ENCODE measurements at regions not wholly inside any gene's neighbourhood (a gene's known extent, or its start where the extent isn't known, plus 50 kb on each side); places are given as distances from the start of the nearest gene placed in this dataset.

DNA sequence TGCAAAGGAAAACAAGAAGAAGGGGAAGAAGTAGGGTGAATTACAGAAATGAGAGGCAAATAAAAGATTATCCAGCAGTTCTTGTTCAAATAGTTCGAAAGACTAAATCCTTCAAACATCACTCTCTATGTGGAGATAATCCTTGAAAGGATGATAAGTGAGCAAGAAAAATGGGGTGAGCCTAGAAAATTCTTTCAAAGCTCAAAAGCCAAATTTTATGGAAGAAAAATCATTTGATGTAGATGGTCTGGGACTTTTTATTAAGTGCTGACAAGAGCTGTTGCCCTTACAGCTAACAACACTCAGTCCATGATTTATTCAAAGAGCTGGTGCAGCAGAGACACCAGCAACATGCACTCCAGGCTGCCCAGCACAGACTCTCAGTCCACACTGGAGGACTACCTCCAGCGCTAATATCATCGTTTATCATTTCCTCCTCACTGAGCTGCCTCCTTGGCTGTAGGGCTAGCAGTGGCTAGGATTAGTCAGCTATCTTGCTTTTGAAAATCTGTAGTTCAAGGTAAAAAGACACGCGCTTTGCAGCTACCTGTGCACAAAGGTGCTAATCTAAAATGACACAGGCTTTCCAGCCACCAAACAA lies 264.8 kb upstream of the KIF2A start:
- Histone ChIP-seq H3K27ac (no peak overlapping the region), H3K4me3 (no peak overlapping the region), H3K4me1 (no peaks in the 10 kb centered on the region), H3K9me3 (no peaks in the 10 kb centered on the region), H3K36me3 (no peaks in the 10 kb centered on the region), H3K27me3 (no peaks in the 10 kb centered on the region)
- DNase-seq, result no peak
- no peak for TF ChIP-seq POLR2A (IDR thresholded peaks at IDR 0.05)
- TF ChIP-seq, protein P1, sequence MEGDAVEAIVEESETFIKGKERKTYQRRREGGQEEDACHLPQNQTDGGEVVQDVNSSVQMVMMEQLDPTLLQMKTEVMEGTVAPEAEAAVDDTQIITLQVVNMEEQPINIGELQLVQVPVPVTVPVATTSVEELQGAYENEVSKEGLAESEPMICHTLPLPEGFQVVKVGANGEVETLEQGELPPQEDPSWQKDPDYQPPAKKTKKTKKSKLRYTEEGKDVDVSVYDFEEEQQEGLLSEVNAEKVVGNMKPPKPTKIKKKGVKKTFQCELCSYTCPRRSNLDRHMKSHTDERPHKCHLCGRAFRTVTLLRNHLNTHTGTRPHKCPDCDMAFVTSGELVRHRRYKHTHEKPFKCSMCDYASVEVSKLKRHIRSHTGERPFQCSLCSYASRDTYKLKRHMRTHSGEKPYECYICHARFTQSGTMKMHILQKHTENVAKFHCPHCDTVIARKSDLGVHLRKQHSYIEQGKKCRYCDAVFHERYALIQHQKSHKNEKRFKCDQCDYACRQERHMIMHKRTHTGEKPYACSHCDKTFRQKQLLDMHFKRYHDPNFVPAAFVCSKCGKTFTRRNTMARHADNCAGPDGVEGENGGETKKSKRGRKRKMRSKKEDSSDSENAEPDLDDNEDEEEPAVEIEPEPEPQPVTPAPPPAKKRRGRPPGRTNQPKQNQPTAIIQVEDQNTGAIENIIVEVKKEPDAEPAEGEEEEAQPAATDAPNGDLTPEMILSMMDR (IDR thresholded peaks at IDR 0.05), result no peak

DNA sequence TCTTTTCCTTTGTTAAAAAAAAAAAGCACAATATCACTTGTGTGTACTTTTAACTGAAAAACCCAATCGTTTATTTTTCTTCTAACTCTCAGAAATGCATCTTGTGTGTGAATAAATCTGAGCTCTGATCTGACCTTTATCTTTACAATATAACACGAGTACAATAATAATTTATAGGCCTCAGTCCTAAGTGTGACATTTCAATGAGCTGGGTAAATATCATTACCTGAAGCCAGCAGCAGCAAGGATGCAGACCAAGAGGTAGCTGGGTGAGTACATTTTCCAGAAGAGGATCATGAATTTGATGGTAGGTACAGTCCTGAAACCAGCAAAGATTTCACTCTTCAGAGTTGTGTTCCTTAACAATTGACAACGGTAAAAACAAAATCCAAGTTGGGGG lies 264.0 kb upstream of the KIF2A start:
- no peak for TF ChIP-seq POLR2A (IDR thresholded peaks at IDR 0.05)
- TF ChIP-seq, protein P1 (IDR thresholded peaks at IDR 0.05), result no peak
- H3K27me3 ChIP-seq, result no peaks in the 10 kb centered on the region
- H3K4me1 ChIP-seq, result no peaks in the 10 kb centered on the region
- no peaks in the 10 kb centered on the region for H3K36me3 ChIP-seq
- H3K9me3 ChIP-seq, result no peaks in the 10 kb centered on the region
- DNase-seq, result no peak
- no peak overlapping the region for H3K4me3 ChIP-seq
- no peak overlapping the region for H3K27ac ChIP-seq

DNA sequence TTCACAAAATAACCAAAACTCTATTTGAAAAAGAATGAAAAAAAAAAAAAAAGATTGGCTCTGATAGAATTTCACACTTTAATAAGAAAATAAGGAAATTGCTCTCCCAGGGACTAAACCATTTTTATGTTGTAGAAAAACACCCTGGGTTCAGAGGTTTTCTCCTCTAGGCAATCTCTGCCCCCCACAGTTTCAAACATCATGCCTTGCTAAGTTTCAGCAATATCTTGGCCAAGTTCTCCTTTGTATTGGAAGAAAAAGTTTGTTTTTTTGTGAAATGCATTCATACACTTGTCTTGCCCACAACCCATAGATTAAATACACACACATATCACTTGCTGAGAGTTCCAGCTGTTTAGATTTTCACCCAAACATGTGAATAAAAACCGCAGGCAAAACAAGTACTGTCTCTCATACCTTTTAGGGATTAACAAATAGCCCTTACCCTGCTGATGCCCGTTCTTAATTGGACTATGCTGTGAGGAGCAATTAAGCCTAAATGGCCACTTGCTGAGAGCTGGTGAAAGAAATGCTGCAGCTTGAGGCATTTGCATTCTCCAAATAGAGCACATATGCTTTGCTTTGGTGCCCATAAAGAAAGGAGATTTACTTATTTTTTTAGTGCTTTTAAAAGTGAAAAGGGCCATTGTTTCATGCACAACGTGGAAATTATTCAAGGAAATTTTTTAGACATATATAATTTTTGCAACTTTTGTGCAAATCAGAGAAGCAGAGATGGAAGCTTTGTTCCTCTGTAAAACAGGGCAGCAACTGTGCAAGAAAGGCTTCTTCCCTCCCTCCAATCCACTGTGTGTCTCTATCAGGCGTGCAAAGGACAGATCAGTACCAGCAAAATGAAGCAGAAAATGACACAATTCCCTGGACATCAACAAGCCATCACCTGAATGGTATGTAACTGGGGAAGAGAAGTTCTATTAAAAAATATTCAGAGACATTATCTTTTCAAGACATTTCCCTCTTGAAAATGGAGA lies 262.4 kb upstream of the KIF2A start:
- Histone ChIP-seq H3K4me1 (no peaks in the 10 kb centered on the region), H3K36me3 (no peaks in the 10 kb centered on the region), H3K9me3 (no peaks in the 10 kb centered on the region), H3K4me3 (no peak overlapping the region), H3K27ac (no peak overlapping the region), H3K27me3 (no peaks in the 10 kb centered on the region)
- no peak for TF ChIP-seq POLR2A (IDR thresholded peaks at IDR 0.05)
- TF ChIP-seq, protein P1 (IDR thresholded peaks at IDR 0.05), result no peak
- DNase-seq, result no peak

DNA sequence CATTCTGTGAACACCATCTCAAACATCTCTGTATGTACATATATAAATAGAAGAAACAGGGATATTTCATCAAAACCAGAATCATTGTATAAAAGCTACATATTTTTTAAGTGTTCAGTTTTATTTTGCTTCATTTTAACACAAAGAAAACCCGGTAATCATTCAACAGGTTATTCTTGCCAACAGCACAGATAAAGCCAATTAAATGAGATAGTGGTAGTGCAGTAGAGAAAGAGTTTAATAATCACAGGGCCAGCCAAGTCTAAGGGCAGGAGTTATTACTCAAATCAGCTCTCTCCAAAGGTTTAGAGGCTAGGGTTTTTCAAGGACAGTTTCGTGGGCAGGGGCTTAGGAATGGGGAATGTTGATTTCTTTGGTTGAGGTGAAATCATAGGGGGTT lies 261.0 kb upstream of the KIF2A start:
- TF ChIP-seq POLR2A (IDR thresholded peaks at IDR 0.05), result no peak
- TF ChIP-seq, protein P1 (IDR thresholded peaks at IDR 0.05), result no peak
- H3K36me3 ChIP-seq, result no peaks in the 10 kb centered on the region
- no peaks in the 10 kb centered on the region for H3K27me3 ChIP-seq

DNA sequence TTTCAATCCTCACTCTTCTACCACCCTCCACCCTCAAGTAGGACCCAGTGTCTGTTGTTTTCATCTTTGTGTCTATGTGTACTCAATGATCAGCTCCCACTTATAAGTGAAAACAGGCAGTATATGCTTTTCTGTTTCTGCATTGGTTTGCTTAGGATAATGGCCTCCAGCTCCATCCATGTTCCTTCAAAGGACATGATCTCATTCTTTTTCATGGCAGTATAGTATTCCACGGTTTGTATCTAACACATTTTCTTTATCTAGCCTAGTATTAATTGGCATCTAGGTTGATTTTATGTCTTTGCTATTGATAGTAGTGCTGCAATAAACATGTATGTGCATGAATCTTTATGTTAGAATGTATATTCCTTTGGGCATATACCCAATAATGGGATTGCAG lies 259.8 kb upstream of the KIF2A start:
- TF ChIP-seq POLR2A (IDR thresholded peaks at IDR 0.05), result no peak
- TF ChIP-seq, protein P1 (IDR thresholded peaks at IDR 0.05), result no peak
- no peaks in the 10 kb centered on the region for H3K27me3 ChIP-seq
- H3K4me1 ChIP-seq, result no peaks in the 10 kb centered on the region
- H3K36me3 ChIP-seq, result no peaks in the 10 kb centered on the region
- DNase-seq, result no peak
- H3K27ac ChIP-seq, result no peak overlapping the region
- H3K9me3 ChIP-seq, result no peaks in the 10 kb centered on the region
- H3K4me3 ChIP-seq, result no peak overlapping the region

More for the DNA sequence above, 261.0 kb upstream of the KIF2A start:
- Histone ChIP-seq H3K9me3 (no peaks in the 10 kb centered on the region), H3K4me1 (no peaks in the 10 kb centered on the region), H3K4me3 (no peak overlapping the region), H3K27ac (no peak overlapping the region)
- no peak for DNase-seq
